Lower leg skin (tissue), 4 donors: ENCODE measurements at regions not wholly inside any gene's neighbourhood (a gene's known extent, or its start where the extent isn't known, plus 50 kb on each side); places are given as distances from the start of the nearest gene placed in this dataset.

Source experiments
- DNase-seq, 2 donors: peaks; one replicate each; pipeline ENCODE4 v3.0.0-alpha.2; 2019; ENCODE audit warnings: low spot score in 2 of 2
- H3K4me3 ChIP-seq: fragments of 200-600 bp; sonication (generic); 2 replicates; pipeline ENCODE4 v1.5.1; 2017; ENCODE audit warnings: mild to moderate bottlenecking, low read depth; ENCODE audit not compliant: poor library complexity, severe bottlenecking
- CTCF ChIP-seq, 3 donors: fragments of 450-650 bp; IDR thresholded peaks; one replicate each; pipeline ENCODE4 v1.5.1; 2016; ENCODE audit warnings: antibody characterized with exemption in 3 of 3, mild to moderate bottlenecking in 3 of 3, moderate library complexity in 2 of 3
- POLR2A ChIP-seq, 2 donors: fragments of 450-650 bp; IDR thresholded peaks; one replicate each; pipeline ENCODE4 v1.6.1; 2016 to 2017; ENCODE audit warnings: antibody characterized with exemption in 2 of 2, mild to moderate bottlenecking in 1 of 2, moderate library complexity in 1 of 2
- WGBS, 2 donors: methylation state at CpG; one replicate each; pipeline ENCODE4 v1.1.5; 2018; 5-methylcytosine and 5-hydroxymethylcytosine counted together
- intact Hi-C: fragments of 100-400 bp; cut with DNase I; formaldehyde crosslinking; loops from one replicate; pipeline ENCODE4 v1.15.0; 2023; ENCODE audit warnings: low total_unique reads

GRCh38 chr10:63899673-63900300 lies 378.6 kb downstream of the REEP3 start:
- H3K4me3 ChIP-seq: no peak overlapping the region
- intact Hi-C loops: no loop called here
- WGBS, 2 donors: 81 to 84% methylated on average over 3 of the region's 3 CpGs
- no peak for DNase-seq
- no peak for TF ChIP-seq POLR2A (IDR thresholded peaks at IDR 0.05)
- TF ChIP-seq CTCF (IDR thresholded peaks at IDR 0.05): no peak

- WGBS, 2 donors: 72 to 75% methylated on average over 3 of the region's 3 CpGs
- intact Hi-C loops: no loop called here
- TF ChIP-seq POLR2A (IDR thresholded peaks at IDR 0.05) (no peak), CTCF (IDR thresholded peaks at IDR 0.05) (no peak)
- no peak for DNase-seq
- H3K4me3 ChIP-seq: no peak overlapping the region
These were observed 380.0 kb downstream of the REEP3 start for GRCh38 chr10:63901228-63901627.

- intact Hi-C loops: no loop called here
- whole genome bisulfite sequencing, 2 donors: 31 to 37% methylated on average over 6 of the region's 6 CpGs
- H3K4me3 ChIP-seq: no peak overlapping the region
- DNase-seq: no peak
- TF ChIP-seq CTCF (IDR thresholded peaks at IDR 0.05): no peak
These were observed 380.7 kb downstream of the REEP3 start for GRCh38 chr10:63901881-63902280.

GRCh38 chr10:63910806-63911205 lies 389.6 kb downstream of the REEP3 start:
- H3K4me3 ChIP-seq: no peak overlapping the region
- intact Hi-C loops: no loop called here
- no peak for DNase-seq
- no peak for TF ChIP-seq CTCF (IDR thresholded peaks at IDR 0.05)
- TF ChIP-seq POLR2A (IDR thresholded peaks at IDR 0.05): no peak
- WGBS, 2 donors: 36 to 59% methylated on average over 4 of the region's 4 CpGs

GRCh38 chr10:63915240-63915639 lies 394.0 kb downstream of the REEP3 start:
- no peak for TF ChIP-seq CTCF (IDR thresholded peaks at IDR 0.05)
- TF ChIP-seq POLR2A (IDR thresholded peaks at IDR 0.05): no peak
- WGBS, 2 donors: 94 to 96% methylated on average over 2 of the region's 2 CpGs
- DNase-seq: no peak
- no peak overlapping the region for H3K4me3 ChIP-seq
- intact Hi-C loops: no loop called here

GRCh38 chr10:63917363-63917762 lies 396.2 kb downstream of the REEP3 start:
- DNase-seq: no peak
- H3K4me3 ChIP-seq: no peak overlapping the region
- intact Hi-C loops: no loop called here
- WGBS, 2 donors: 0 to 16% methylated on average over 1 of the region's 1 CpG
- TF ChIP-seq POLR2A (IDR thresholded peaks at IDR 0.05): no peak
- TF ChIP-seq CTCF (IDR thresholded peaks at IDR 0.05): no peak
